Stomach (tissue), 4 donors: ENCODE measurements at regions not wholly inside any gene's neighbourhood (a gene's known extent, or its start where the extent isn't known, plus 50 kb on each side); places are given as distances from the start of the nearest gene placed in this dataset.

Experiments used
- EP300 ChIP-seq: sonication (generic); formaldehyde crosslinking; IDR thresholded peaks from one replicate; pipeline ENCODE4 v1.6.1; 2017; ENCODE audit warnings: antibody characterized with exemption
- POLR2A ChIP-seq, 4 donors: fragments of 450-650 bp; IDR thresholded peaks; one replicate each; pipeline ENCODE4 v1.6.1; 2016; ENCODE audit warnings: antibody characterized with exemption in 4 of 4, control low read depth in 2 of 4, mild to moderate bottlenecking in 1 of 4, moderate library complexity in 1 of 4
- POLR2AphosphoS5 ChIP-seq, 3 donors: sonication (generic); formaldehyde crosslinking; IDR thresholded peaks; one replicate each; pipeline ENCODE4 v1.6.1; 2016; ENCODE audit warnings: antibody characterized with exemption in 3 of 3
- TF ChIP-seq, protein P1 (sequence below), 7 experiments: fragments of 450-650 bp in 4 of 7; fragments of 200-600 bp in 3 of 7; sonication (generic) in 3 of 7; IDR thresholded peaks; one replicate each; pipeline ENCODE4 v1.5.1; 2016 to 2019; ENCODE audit warnings: antibody characterized with exemption in 7 of 7, control low read depth in 2 of 7, mild to moderate bottlenecking in 1 of 7

- TF ChIP-seq, protein P1, sequence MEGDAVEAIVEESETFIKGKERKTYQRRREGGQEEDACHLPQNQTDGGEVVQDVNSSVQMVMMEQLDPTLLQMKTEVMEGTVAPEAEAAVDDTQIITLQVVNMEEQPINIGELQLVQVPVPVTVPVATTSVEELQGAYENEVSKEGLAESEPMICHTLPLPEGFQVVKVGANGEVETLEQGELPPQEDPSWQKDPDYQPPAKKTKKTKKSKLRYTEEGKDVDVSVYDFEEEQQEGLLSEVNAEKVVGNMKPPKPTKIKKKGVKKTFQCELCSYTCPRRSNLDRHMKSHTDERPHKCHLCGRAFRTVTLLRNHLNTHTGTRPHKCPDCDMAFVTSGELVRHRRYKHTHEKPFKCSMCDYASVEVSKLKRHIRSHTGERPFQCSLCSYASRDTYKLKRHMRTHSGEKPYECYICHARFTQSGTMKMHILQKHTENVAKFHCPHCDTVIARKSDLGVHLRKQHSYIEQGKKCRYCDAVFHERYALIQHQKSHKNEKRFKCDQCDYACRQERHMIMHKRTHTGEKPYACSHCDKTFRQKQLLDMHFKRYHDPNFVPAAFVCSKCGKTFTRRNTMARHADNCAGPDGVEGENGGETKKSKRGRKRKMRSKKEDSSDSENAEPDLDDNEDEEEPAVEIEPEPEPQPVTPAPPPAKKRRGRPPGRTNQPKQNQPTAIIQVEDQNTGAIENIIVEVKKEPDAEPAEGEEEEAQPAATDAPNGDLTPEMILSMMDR (IDR thresholded peaks at IDR 0.05): no peak
- no peak for TF ChIP-seq POLR2A (IDR thresholded peaks at IDR 0.05)
- no peak for TF ChIP-seq POLR2AphosphoS5 (IDR thresholded peaks at IDR 0.05)
- TF ChIP-seq EP300: no peak
Observed at GRCh38 chr20:59412875-59413284, 112.5 kb downstream of the EDN3 start.
